GM18873 (cell line): ENCODE measurements at regions not wholly inside any gene's neighbourhood (a gene's known extent, or its start where the extent isn't known, plus 50 kb on each side); places are given as distances from the start of the nearest gene placed in this dataset.
"Not testable (repeated sequence)": the region's sequence is repeated elsewhere in the genome, so short reads cannot be mapped to it uniquely, and the experiment has no call there.

Experiments
- ATAC-seq: cut with Tn5 transposase; IDR thresholded peaks from one replicate; pipeline ENCODE4 v1.9.1; 2021; ENCODE audit warnings: mild to moderate bottlenecking, moderate library complexity, moderate number of reproducible peaks; ENCODE audit not compliant: unreplicated experiment, low FRiP score

- ATAC-seq: no peak
These were observed 699.1 kb upstream of the ADGRB3 start for GRCh38 chr6:67935976-67936477.

DNA sequence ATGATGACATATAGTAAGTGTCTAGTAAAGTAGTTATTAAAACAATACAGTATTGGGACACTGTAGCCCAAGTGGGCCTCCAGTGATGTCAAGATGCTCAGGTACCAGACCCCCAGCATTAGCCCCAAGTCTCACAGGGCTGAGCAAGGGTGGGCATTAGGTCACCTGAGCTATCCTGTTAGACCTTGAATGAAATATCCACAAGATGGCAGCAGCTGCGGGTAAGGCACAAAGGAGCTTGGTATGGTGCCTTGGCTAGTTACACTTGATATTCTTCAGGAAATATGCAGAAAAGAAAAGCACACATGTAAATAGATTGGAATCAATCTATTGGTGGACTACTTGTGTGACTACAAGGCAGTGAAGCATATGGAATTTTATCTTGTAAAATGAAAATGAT is 701.8 kb upstream of the ADGRB3 start:
- no peak for ATAC-seq

DNA sequence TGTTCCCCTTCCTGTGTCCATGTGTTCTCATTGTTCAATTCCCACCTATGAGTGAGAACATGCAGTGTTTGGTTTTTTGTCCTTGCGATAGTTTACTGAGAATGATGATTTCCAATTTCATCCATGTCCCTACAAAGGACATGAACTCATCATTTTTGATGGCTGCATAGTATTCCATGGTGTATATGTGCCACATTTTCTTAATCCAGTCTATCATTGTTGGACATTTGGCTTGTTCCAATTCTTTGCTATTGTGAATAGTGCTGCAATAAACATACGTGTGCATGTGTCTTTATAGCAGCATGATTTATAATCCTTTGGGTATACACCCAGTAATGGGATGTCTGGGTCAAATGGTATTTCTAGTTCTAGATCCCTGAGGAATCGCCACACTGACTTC is 712.5 kb upstream of the ADGRB3 start:
- not testable (repeated sequence) for ATAC-seq

- ATAC-seq: not testable (repeated sequence)
These were observed 715.0 kb upstream of the ADGRB3 start for GRCh38 chr6:67920040-67920439.

DNA sequence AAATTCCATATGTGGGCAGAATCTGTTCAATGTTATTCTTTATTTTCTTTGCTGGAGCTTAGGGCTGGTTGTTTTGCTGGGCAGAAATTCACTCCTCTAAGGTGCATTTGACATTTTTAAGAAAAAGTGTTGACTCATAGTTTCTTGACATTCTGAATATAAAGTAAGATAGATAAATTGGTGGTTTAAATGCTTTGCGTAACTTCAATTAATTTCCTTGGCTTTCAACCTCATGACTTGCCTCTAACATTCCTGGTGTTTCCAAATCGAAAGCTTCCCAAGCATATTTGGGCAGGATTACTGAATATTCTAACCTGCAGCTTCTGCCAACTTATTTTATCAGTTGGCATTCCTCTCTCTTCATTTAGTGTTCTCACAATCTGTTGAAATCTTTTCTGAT is 718.7 kb upstream of the ADGRB3 start:
- no peak for ATAC-seq

DNA sequence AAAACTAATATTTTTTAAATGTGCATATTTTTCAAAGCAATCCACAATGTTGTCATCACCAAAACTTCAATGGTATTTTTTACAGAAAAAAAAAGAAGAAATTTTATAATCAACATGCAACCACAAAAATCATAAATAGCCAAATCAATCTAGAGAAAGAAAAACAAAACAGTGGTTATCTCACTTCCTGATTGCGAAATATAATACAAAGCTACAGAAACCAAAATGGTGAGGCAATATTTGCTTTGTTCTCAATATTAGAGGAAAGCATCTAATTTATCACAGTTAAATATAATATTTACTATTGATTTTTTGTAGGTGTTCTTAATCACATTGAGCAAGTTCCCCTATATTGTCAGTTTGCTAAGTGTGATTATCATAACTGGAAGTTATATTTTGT is 720.7 kb upstream of the ADGRB3 start:
- no peak for ATAC-seq

- ATAC-seq: no peak
These were observed 725.7 kb upstream of the ADGRB3 start for GRCh38 chr6:67909354-67909753.

- no peak for ATAC-seq
These were observed 726.7 kb upstream of the ADGRB3 start for GRCh38 chr6:67908379-67908778.

DNA sequence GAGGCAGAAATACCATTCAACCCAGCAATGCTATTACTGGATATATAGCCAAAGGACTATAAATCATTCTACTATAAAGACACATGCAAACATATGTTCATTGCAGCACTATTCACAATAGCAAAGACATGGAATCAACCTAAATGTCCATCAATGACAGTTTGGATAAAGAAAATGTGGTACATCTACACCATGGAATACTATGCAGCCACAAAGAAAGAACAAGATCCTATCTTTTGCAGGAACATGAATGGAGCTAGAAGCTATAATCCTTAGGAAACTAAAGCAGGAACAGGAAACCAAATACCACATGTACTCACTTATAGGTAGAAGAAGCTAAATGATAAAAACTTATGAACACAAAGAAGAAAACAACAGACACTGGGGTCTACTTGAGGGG is 730.3 kb upstream of the ADGRB3 start:
- ATAC-seq: not testable (repeated sequence)

GRCh38 chr6:67898875-67899274 is 736.2 kb upstream of the ADGRB3 start:
- no peak for ATAC-seq

DNA sequence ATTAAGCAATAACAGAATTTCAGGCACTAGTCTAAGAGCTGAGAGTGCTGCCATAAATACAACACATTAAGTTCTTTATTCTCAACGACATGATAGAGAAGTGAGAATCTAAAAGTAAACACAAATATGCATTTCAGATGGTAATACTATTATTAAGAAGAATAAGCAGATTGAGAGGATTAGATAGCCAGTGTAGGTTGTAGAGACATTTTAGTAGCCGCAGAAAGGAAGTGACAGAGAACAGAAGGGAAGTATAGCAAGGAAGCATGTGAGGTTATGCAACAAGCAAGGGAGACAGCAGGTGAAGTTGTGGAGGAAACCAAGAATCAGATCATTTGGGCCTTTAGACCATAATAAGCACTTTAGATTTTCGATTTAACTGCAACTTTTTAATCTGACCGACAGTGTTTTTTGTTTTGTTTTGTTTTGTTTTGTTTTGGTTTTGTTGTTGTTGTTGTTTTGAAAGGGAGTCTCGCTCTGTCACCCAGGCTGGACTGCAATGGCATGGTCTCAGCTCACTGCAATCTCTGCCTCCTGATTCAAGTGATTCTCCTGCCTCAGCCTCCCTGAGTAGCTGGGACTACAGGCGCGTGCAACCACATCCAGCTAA is 737.0 kb upstream of the ADGRB3 start:
- ATAC-seq: no peak

- no peak for ATAC-seq
These were observed 738.6 kb upstream of the ADGRB3 start for GRCh38 chr6:67896476-67896875.

GRCh38 chr6:67889682-67889995 is 745.4 kb upstream of the ADGRB3 start:
- ATAC-seq: no peak

DNA sequence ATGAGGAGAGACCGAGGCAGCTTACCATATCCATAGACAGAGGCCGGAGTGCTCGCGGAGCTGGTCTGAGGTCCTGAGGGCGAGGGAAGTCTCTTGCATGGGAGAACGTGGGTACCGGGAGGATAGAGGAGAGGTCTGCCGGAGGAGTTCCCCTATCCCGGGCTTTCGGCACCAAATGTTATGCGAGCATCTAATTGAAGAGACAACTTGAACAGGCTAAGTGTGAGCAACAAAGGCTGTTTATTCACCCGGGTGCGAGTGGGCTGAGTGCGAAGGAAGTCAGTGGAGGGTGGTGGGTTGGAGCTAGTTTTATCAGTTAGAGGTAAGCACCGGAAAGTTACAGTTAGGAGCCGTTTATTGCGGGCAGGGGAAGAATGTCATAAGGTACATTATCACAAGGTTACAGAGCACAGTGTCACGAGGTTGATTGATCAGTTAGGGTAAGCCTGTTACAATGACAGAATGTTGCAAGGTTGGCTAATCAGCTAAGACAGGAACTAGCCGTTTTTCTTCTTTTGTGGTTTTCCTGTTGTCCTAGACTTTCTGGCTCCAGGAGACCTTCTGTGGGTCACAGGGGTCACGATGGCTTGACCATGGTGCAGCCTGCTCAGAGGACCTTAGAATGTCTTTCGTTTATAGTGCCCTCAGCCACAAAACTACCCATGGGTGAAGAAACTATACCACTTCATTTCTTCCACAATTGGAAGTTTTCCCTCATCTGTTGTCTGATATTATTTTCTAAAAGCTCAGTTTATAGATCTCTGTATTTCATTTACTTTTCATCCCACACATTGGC is 746.0 kb upstream of the ADGRB3 start:
- ATAC-seq: no peak

DNA sequence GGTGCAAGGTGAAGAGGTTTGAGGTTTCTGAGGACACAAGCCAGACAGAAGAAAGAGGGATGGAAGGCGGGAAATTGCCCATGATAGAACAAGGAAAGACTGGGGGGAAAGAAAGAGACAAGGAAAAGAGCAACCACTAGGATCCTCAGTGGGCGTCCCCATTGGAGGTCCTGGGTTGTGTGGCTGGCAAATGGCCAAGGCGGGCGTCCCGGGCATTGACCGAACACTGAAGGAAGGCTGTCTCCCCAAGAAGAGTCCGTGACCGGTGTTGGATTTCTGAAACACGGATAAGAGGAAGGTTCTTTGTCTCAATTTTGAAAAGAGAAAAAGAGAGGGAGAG is 746.6 kb upstream of the ADGRB3 start:
- ATAC-seq: no peak

DNA sequence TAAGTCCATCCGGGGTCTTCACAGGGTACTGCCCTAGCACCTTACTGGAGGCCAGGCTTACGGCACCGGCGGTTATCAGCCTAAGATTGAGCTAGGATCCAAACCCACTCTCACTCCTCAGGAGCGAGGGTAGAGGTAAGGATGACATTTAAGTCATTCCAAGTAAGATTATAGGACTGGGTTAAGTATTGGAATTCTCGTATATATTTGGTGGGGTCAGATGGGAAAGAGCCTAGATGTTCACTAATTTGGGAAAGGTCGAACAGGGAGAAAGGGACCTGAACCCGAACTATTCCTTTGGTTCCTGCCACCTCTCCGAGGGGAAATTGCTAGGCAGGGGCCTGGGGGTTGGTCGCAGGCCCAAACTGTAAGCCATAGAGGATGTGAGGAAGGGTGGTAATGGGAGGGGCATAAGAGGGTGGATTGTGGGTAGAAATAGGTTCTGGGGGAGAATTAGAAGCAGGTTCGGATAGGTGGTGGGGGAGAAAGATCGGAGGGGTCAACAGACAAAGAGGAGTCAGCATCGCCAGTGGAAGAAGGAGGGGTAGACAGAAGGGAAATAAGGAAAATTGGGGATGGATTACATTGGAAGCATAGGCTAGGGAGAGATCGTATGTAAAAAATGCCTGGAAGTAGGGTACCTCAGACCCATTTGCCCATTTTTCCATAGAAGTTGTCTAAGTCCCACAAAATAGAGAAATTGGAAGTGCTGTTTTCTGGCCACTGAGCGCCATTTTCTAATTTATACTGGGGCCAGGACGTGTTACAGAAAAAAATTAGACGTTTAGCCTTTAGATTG is 747.1 kb upstream of the ADGRB3 start:
- ATAC-seq: no peak

GRCh38 chr6:67887419-67887746 is 747.7 kb upstream of the ADGRB3 start:
- ATAC-seq: no peak

DNA sequence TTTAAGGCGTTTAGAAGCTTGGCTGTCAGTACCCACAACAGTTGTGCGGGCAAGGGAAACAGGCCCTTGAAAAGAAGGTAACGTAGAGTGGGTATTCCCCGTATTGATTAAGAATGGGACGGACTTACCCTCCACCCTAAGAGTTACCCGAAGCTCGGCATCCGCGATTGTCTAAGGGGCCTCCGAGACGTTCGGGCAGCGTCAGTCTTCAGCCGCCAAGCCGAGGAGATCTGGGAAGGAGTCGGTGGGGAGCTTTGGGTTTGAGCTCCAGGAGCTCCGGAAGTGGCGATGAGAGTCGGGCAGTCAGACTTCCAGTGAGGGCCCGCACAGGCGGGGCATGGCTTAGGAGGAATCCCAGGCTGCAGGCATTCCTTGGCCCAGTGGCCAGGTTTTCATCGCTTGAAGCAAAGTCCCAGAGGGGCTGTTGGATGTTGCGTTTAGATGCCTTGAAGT is 748.2 kb upstream of the ADGRB3 start:
- ATAC-seq: no peak

- no peak for ATAC-seq
These were observed 748.9 kb upstream of the ADGRB3 start for GRCh38 chr6:67886036-67886707.

DNA sequence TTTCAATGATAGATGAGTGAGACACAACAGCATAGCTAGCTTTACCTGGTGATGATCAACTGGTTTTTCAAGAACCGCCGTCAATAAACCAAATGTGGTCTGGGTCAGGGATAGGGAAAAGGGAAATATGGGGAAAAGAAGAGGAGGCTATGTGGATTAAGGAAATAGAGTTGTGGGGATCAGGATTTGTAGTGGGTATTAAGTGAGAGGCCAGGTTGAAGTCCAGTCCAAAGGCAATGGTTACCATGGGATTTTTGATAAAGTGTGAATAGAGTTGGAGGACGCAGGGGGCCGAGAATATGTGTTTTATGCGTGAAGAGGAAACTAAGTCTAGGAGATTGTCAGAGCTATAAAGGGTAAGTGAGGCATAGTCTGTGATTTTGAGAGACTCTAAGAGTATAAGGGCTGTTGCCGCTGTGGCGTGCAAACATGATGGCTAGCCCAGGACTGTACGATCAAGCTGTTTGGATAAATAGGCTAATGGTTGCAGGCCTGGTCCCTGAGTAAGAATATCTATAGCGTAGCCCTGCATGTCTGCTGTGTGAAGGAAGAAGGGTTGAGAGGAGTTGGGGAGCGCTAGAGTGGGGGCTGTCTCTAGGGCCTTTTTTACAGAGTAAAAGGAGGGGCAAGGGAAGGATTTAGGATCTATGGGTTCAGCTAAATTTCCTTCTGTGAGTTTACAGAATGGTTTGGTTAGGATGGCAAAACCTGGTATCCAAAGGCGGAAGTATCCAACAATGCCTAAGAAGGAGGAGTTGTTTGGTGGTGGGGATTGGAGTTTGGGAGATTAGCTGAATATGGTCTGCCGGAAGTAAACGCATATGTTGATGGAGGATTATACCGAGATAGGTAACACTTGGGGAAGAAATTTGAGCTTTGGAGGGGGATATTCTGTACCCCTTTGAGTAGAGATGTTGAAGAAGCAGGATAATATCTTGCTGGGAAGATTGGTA is 749.7 kb upstream of the ADGRB3 start:
- no peak for ATAC-seq
